ENCODE measurements at regions not wholly inside any gene's neighbourhood (a gene's known extent, or its start where the extent isn't known, plus 50 kb on each side); places are given as distances from the start of the nearest gene placed in this dataset.

DNA sequence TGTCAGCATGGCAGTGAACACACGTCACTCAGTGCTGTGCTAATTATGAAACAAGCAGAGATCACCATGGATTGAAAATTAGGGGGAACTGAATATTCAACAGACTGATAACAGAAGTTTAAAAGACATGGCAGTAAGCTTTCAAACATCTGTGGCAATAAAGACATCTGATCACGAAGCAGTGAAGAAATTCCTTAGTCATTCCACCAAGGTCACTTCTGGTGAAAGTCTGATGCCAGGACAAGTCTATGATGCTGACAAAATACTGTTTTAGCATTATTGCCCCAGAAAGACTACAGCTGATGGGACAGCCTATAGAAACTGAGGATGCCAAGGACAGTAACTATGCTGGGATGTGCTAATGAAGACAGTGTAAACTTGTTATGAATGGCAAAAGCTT is 126.9 kb upstream of the RBM19 start:
- Histone ChIP-seq H3K23me2 (ENCODE audit: insufficient read length, low read depth, low read length, poor library complexity, severe bottlenecking) (no peaks in the 10 kb centered on the region), H3K9me3 (ENCODE audit: control insufficient read depth, low read depth, low read length) (no peaks in the 10 kb centered on the region), H4K91ac (ENCODE audit: insufficient read length, low read depth, low read length) (no peak overlapping the region), H4K5ac (ENCODE audit: insufficient read length, low read depth, low read length) (no peak overlapping the region), H2AK5ac (ENCODE audit: insufficient read length, low read length) (no peak overlapping the region), H2BK15ac (ENCODE audit: low read depth, low read length) (no peak overlapping the region), H3K79me1 (ENCODE audit: insufficient read depth, low read depth, low read length, poor library complexity, severe bottlenecking) (no peaks in the 10 kb centered on the region), H3T11ph (ENCODE audit: low read length) (no peak overlapping the region), H3K4me1 (ENCODE audit: insufficient read depth, low read length) (no peaks in the 10 kb centered on the region), H3K27me3 (ENCODE audit: insufficient read depth, low read length) (no peaks in the 10 kb centered on the region), H3K27ac (ENCODE audit: insufficient read length, low read depth, low read length) (no peak overlapping the region), H2BK120ac (ENCODE audit: low read depth, low read length, poor library complexity, severe bottlenecking) (no peak overlapping the region), H3K23ac (ENCODE audit: insufficient read length, low read depth, low read length) (no peak overlapping the region), H3K14ac (ENCODE audit: insufficient read depth, low read length) (no peak overlapping the region), H4K20me1 (ENCODE audit: control insufficient read depth, insufficient read depth, insufficient read length) (no peaks in the 10 kb centered on the region), H4K8ac (replicated peaks; ENCODE audit: insufficient read length, low read depth, low read length) (no peak overlapping the region), H2BK5ac (ENCODE audit: insufficient read length, low read length) (no peak overlapping the region), H3K4ac (ENCODE audit: low read depth, low read length) (no peak overlapping the region), H3K79me2 (ENCODE audit: insufficient read depth, low read length) (no peaks in the 10 kb centered on the region), H3K9ac (ENCODE audit: extremely low read depth, insufficient read length, low read length) (no peak overlapping the region), H2AFZ (ENCODE audit: low read length) (no peak overlapping the region), H3K18ac (ENCODE audit: insufficient read length, low read depth, low read length) (no peak overlapping the region), H3K56ac (ENCODE audit: insufficient read length, low read depth, low read length) (no peak overlapping the region), H2BK20ac (ENCODE audit: low read depth, low read length, poor library complexity, severe bottlenecking) (no peak overlapping the region), H2BK12ac (ENCODE audit: insufficient read length, low read depth, low read length) (no peak overlapping the region), H3K4me2 (ENCODE audit: insufficient read depth, insufficient read length, low read length) (no peak overlapping the region)
- no CpG with 5 or more reads among the region's 2 CpGs for WGBS (ENCODE audit: extremely low coverage, insufficient read length, low lambda C conversion rate)
- H3K9me3 Mint-ChIP-seq, result peaks cover 15 to 27% of the 10 kb centered on the region in 2 experiments
- H3K4me1 Mint-ChIP-seq, result no peaks in the 10 kb centered on the region
- H3K27ac Mint-ChIP-seq, result no peak overlapping the region
- H3K27me3 Mint-ChIP-seq (ENCODE audit: low read depth), result peaks cover 31% of the 10 kb centered on the region
- no peak for DNase-seq
- no peak overlapping the region for H3K4me3 Mint-ChIP-seq
- peaks cover 0 to 2% (median 0%) of the 10 kb centered on the region in 3 experiments; a peak in 2 of 7 replicates for H3K36me3 Mint-ChIP-seq (ENCODE audit: insufficient read depth in 1 of 3, low read depth in 3 of 3)
- TF ChIP-seq, protein P1, sequence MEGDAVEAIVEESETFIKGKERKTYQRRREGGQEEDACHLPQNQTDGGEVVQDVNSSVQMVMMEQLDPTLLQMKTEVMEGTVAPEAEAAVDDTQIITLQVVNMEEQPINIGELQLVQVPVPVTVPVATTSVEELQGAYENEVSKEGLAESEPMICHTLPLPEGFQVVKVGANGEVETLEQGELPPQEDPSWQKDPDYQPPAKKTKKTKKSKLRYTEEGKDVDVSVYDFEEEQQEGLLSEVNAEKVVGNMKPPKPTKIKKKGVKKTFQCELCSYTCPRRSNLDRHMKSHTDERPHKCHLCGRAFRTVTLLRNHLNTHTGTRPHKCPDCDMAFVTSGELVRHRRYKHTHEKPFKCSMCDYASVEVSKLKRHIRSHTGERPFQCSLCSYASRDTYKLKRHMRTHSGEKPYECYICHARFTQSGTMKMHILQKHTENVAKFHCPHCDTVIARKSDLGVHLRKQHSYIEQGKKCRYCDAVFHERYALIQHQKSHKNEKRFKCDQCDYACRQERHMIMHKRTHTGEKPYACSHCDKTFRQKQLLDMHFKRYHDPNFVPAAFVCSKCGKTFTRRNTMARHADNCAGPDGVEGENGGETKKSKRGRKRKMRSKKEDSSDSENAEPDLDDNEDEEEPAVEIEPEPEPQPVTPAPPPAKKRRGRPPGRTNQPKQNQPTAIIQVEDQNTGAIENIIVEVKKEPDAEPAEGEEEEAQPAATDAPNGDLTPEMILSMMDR (conservative IDR thresholded peaks at IDR 0.05), result no peak
